ENCODE measurements at regions not wholly inside any gene's neighbourhood (a gene's known extent, or its start where the extent isn't known, plus 50 kb on each side); places are given as distances from the start of the nearest gene placed in this dataset.

GRCh38 chr2:234305846-234306245, 191.0 kb downstream of the ARL4C start:
- no peak overlapping the region for H3K4me3 ChIP-seq (ENCODE audit: low read depth, low read length)
- no peak for DNase-seq (ENCODE audit: low read depth)
- TF ChIP-seq, protein P1, sequence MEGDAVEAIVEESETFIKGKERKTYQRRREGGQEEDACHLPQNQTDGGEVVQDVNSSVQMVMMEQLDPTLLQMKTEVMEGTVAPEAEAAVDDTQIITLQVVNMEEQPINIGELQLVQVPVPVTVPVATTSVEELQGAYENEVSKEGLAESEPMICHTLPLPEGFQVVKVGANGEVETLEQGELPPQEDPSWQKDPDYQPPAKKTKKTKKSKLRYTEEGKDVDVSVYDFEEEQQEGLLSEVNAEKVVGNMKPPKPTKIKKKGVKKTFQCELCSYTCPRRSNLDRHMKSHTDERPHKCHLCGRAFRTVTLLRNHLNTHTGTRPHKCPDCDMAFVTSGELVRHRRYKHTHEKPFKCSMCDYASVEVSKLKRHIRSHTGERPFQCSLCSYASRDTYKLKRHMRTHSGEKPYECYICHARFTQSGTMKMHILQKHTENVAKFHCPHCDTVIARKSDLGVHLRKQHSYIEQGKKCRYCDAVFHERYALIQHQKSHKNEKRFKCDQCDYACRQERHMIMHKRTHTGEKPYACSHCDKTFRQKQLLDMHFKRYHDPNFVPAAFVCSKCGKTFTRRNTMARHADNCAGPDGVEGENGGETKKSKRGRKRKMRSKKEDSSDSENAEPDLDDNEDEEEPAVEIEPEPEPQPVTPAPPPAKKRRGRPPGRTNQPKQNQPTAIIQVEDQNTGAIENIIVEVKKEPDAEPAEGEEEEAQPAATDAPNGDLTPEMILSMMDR (IDR thresholded peaks at IDR 0.05; ENCODE audit: control insufficient read depth, extremely low read depth, insufficient read depth), result no peak

DNA sequence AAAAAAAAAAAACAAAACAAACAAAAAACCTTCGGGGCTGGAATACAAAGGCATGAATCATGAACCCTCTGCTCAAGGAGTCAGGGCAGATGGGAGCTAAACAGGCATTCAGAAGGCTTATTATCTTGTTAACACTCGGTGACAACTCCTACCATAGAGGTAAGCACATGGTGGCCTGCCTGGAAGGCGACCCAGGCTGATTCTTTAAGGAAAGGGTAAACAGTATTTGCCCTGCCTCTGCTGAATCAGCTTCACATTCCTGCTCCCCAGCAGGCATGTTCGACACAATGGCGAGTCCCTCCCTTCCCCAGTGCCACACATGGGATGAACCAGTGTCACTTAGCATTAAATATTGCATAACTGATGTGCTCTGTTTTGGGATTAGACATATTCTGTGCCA, 191.9 kb downstream of the ARL4C start:
- H3K4me3 ChIP-seq (ENCODE audit: low read depth, low read length), result no peak overlapping the region
- TF ChIP-seq, protein P1 (IDR thresholded peaks at IDR 0.05; ENCODE audit: control insufficient read depth, extremely low read depth, insufficient read depth), result no peak

GRCh38 chr2:234302664-234302991, 194.3 kb downstream of the ARL4C start:
- H3K4me3 ChIP-seq (ENCODE audit: low read depth, low read length), result no peak overlapping the region
- TF ChIP-seq, protein P1 (IDR thresholded peaks at IDR 0.05; ENCODE audit: control insufficient read depth, extremely low read depth, insufficient read depth), result no peak
- no peak for DNase-seq (ENCODE audit: low read depth)

More for the DNA sequence above, 191.9 kb downstream of the ARL4C start:
- no peak for DNase-seq (ENCODE audit: low read depth)

- TF ChIP-seq, protein P1 (IDR thresholded peaks at IDR 0.05; ENCODE audit: control insufficient read depth, extremely low read depth, insufficient read depth), result no peak
- no peak for DNase-seq (ENCODE audit: low read depth)
- H3K4me3 ChIP-seq (ENCODE audit: low read depth, low read length), result no peak overlapping the region
Observed at GRCh38 chr2:234300932-234301823, 195.7 kb downstream of the ARL4C start.

GRCh38 chr2:234300391-234300925, 196.4 kb downstream of the ARL4C start:
- DNase-seq (ENCODE audit: low read depth), result no peak
- no peak overlapping the region for H3K4me3 ChIP-seq (ENCODE audit: low read depth, low read length)
- TF ChIP-seq, protein P1 (IDR thresholded peaks at IDR 0.05; ENCODE audit: control insufficient read depth, extremely low read depth, insufficient read depth), result no peak

DNA sequence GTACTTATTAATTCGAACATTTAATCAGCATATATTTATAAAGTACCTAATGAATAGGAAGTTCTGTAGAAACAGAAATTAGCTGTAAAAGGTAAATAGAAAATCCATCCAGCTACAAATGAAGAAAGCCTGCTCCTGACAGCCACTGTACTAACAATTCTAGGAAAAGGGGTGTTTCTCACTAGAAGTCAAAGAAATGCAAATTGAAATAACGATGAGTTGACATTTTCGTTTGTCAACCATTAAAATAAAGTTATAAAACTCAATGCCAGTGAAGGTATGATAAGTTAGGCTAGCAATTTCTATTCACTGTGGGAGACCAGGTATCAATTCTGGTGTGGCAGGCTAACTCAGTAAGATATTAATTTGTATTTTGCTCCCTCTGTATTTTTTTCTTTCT, 198.0 kb downstream of the ARL4C start:
- TF ChIP-seq, protein P1 (IDR thresholded peaks at IDR 0.05; ENCODE audit: control insufficient read depth, extremely low read depth, insufficient read depth), result no peak
- no peak overlapping the region for H3K4me3 ChIP-seq (ENCODE audit: low read depth, low read length)
- DNase-seq (ENCODE audit: low read depth), result no peak

Measured in LNCaP clone FGC (cell line).